NCI-H82 treated with DMSO at 0.1 percent for 48 hours (cell line): ENCODE measurements at regions not wholly inside any gene's neighbourhood (a gene's known extent, or its start where the extent isn't known, plus 50 kb on each side); places are given as distances from the start of the nearest gene placed in this dataset.

Experiments used
- DNase-seq: peaks from one replicate; lab custom pipeline; 2025; ENCODE audit not compliant: unreplicated experiment; lab: John Stamatoyannopoulos, UW

- no peak for DNase-seq
These were observed 691.6 kb downstream of the NLGN4X start for GRCh38 chrX:5537098-5537497.

- DNase-seq, result no peak
These were observed 692.4 kb downstream of the NLGN4X start for GRCh38 chrX:5536261-5536660.

- no peak for DNase-seq
These were observed 700.6 kb downstream of the NLGN4X start for GRCh38 chrX:5528057-5528456.

GRCh38 chrX:5526191-5526590 lies 702.5 kb downstream of the NLGN4X start:
- DNase-seq, result no peak

GRCh38 chrX:5490786-5491563 lies 737.7 kb downstream of the NLGN4X start:
- no peak for DNase-seq

- no peak for DNase-seq
These were observed 754.4 kb downstream of the NLGN4X start for GRCh38 chrX:5474282-5474681.

- DNase-seq, result no peak
These were observed 770.3 kb downstream of the NLGN4X start for GRCh38 chrX:5458300-5458842.

GRCh38 chrX:5449323-5449722 lies 779.3 kb downstream of the NLGN4X start:
- DNase-seq, result no peak

- DNase-seq, result no peak
These were observed 796.8 kb downstream of the NLGN4X start for GRCh38 chrX:5431823-5432222.

- DNase-seq, result no peak
These were observed 803.5 kb downstream of the NLGN4X start for GRCh38 chrX:5425119-5425518.

GRCh38 chrX:5417381-5417780 lies 811.3 kb downstream of the NLGN4X start:
- DNase-seq, result no peak

GRCh38 chrX:5415738-5416137 lies 812.9 kb downstream of the NLGN4X start:
- no peak for DNase-seq

GRCh38 chrX:5409106-5409505 lies 819.6 kb downstream of the NLGN4X start:
- DNase-seq, result no peak

GRCh38 chrX:5402461-5402860 lies 826.2 kb downstream of the NLGN4X start:
- DNase-seq, result no peak

- DNase-seq, result no peak
These were observed 829.3 kb downstream of the NLGN4X start for GRCh38 chrX:5399403-5399802.

GRCh38 chrX:5397409-5397808 lies 831.3 kb downstream of the NLGN4X start:
- DNase-seq, result no peak

- DNase-seq, result no peak
These were observed 838.3 kb downstream of the NLGN4X start for GRCh38 chrX:5390376-5390775.

GRCh38 chrX:5388087-5388486 lies 840.6 kb downstream of the NLGN4X start:
- no peak for DNase-seq

- DNase-seq, result no peak
These were observed 848.2 kb downstream of the NLGN4X start for GRCh38 chrX:5380426-5380825.

GRCh38 chrX:5341902-5342301 lies 886.8 kb downstream of the NLGN4X start:
- DNase-seq, result no peak

GRCh38 chrX:5337160-5337559 lies 891.5 kb downstream of the NLGN4X start:
- DNase-seq, result no peak

GRCh38 chrX:5324546-5324945 lies 904.1 kb downstream of the NLGN4X start:
- DNase-seq, result no peak

- DNase-seq, result no peak
These were observed 914.5 kb downstream of the NLGN4X start for GRCh38 chrX:5314148-5314547.
